Large intestine (tissue), 3 donors: ENCODE measurements at regions not wholly inside any gene's neighbourhood (a gene's known extent, or its start where the extent isn't known, plus 50 kb on each side); places are given as distances from the start of the nearest gene placed in this dataset.

ENCODE experiments used
- DNase-seq, 2 donors: peaks; one replicate each; pipeline versions ENCODE4 v3.0.0 to v3.0.0-alpha.2; 2013
- H3K27ac ChIP-seq: one replicate; pipeline ENCODE4 v1.5.1; 2013; ENCODE audit warnings: low read length
- H3K27me3 ChIP-seq: 2 replicates; pipeline ENCODE4 v1.6.1; 2013; ENCODE audit warnings: low read length; ENCODE audit not compliant: control insufficient read depth, insufficient read depth
- H3K36me3 ChIP-seq: 2 replicates; pipeline ENCODE4 v1.6.1; 2013; ENCODE audit warnings: low read length; ENCODE audit not compliant: control insufficient read depth, insufficient read depth
- H3K4me1 ChIP-seq: one replicate; pipeline ENCODE4 v1.6.1; 2013; ENCODE audit warnings: low read length; ENCODE audit not compliant: control insufficient read depth, insufficient read depth
- H3K4me3 ChIP-seq: one replicate; pipeline ENCODE4 v1.5.1; 2013; ENCODE audit warnings: low read length
- H3K9me3 ChIP-seq: one replicate; pipeline ENCODE4 v1.6.1; 2013; ENCODE audit warnings: mild to moderate bottlenecking, low read depth, low read length, moderate library complexity; ENCODE audit not compliant: control insufficient read depth
- WGBS: methylation state at CpG from one replicate; pipeline ENCODE4 v1.1.5; 2013; ENCODE audit warnings: low lambda C conversion rate; ENCODE audit not compliant: insufficient coverage; 5-methylcytosine and 5-hydroxymethylcytosine counted together

- Histone ChIP-seq H3K9me3 (peaks cover 2% of the 10 kb centered on the region), H3K4me3 (no peak overlapping the region), H3K27ac (no peak overlapping the region), H3K27me3 (no peaks in the 10 kb centered on the region), H3K4me1 (no peaks in the 10 kb centered on the region), H3K36me3 (no peaks in the 10 kb centered on the region)
- no peak for DNase-seq
- WGBS, result no CpG with 5 or more reads among the region's 12 CpGs
Measured at GRCh38 chr5:2105141-2105540, 222.4 kb upstream of the IRX4 start.

GRCh38 chr5:2103940-2104339 lies 221.2 kb upstream of the IRX4 start:
- no peaks in the 10 kb centered on the region for H3K4me1 ChIP-seq
- no CpG with 5 or more reads among the region's 6 CpGs for WGBS
- H3K27me3 ChIP-seq, result no peaks in the 10 kb centered on the region
- H3K9me3 ChIP-seq, result peaks cover 2% of the 10 kb centered on the region
- no peak overlapping the region for H3K4me3 ChIP-seq
- no peak overlapping the region for H3K27ac ChIP-seq
- DNase-seq, result no peak
- no peaks in the 10 kb centered on the region for H3K36me3 ChIP-seq

GRCh38 chr5:2102819-2103776 lies 220.4 kb upstream of the IRX4 start:
- H3K27ac ChIP-seq, result no peak overlapping the region
- no peak overlapping the region for H3K4me3 ChIP-seq
- no CpG with 5 or more reads among the region's 36 CpGs for WGBS
- no peaks in the 10 kb centered on the region for H3K4me1 ChIP-seq
- DNase-seq, result no peak
- H3K27me3 ChIP-seq, result no peaks in the 10 kb centered on the region
- H3K9me3 ChIP-seq, result peaks cover 2% of the 10 kb centered on the region
- no peaks in the 10 kb centered on the region for H3K36me3 ChIP-seq

GRCh38 chr5:2101685-2102084 lies 219.0 kb upstream of the IRX4 start:
- peaks cover 2% of the 10 kb centered on the region for H3K9me3 ChIP-seq
- H3K36me3 ChIP-seq, result no peaks in the 10 kb centered on the region
- no peak for DNase-seq
- no CpG with 5 or more reads among the region's 6 CpGs for WGBS
- no peaks in the 10 kb centered on the region for H3K4me1 ChIP-seq
- no peaks in the 10 kb centered on the region for H3K27me3 ChIP-seq
- no peak overlapping the region for H3K4me3 ChIP-seq
- H3K27ac ChIP-seq, result no peak overlapping the region

GRCh38 chr5:2096887-2097505 lies 214.3 kb upstream of the IRX4 start:
- no peak for DNase-seq
- Histone ChIP-seq H3K4me3 (no peak overlapping the region), H3K27me3 (no peaks in the 10 kb centered on the region), H3K9me3 (peaks cover 4% of the 10 kb centered on the region), H3K4me1 (no peaks in the 10 kb centered on the region), H3K36me3 (no peaks in the 10 kb centered on the region), H3K27ac (no peak overlapping the region)
- WGBS, result 53% methylated on average over 4 of the region's 22 CpGs

GRCh38 chr5:2095011-2095410 lies 212.3 kb upstream of the IRX4 start:
- no peaks in the 10 kb centered on the region for H3K36me3 ChIP-seq

GRCh38 chr5:2094616-2094995 lies 211.9 kb upstream of the IRX4 start:
- no CpG with 5 or more reads among the region's 15 CpGs for WGBS
- H3K4me3 ChIP-seq, result no peak overlapping the region
- no peak for DNase-seq
- peaks cover 4% of the 10 kb centered on the region for H3K9me3 ChIP-seq
- H3K4me1 ChIP-seq, result no peaks in the 10 kb centered on the region
- no peaks in the 10 kb centered on the region for H3K27me3 ChIP-seq
- H3K27ac ChIP-seq, result no peak overlapping the region
- no peaks in the 10 kb centered on the region for H3K36me3 ChIP-seq

More at GRCh38 chr5:2095011-2095410, 212.3 kb upstream of the IRX4 start:
- 98% methylated on average over 7 of the region's 12 CpGs for WGBS
- no peak for DNase-seq
- H3K9me3 ChIP-seq, result peaks cover 4% of the 10 kb centered on the region
- H3K4me3 ChIP-seq, result no peak overlapping the region
- H3K27ac ChIP-seq, result no peak overlapping the region
- no peaks in the 10 kb centered on the region for H3K27me3 ChIP-seq
- H3K4me1 ChIP-seq, result no peaks in the 10 kb centered on the region

- no peak for DNase-seq
- no peak overlapping the region for H3K27ac ChIP-seq
- no peak overlapping the region for H3K4me3 ChIP-seq
- peaks cover 4% of the 10 kb centered on the region for H3K9me3 ChIP-seq
- no peaks in the 10 kb centered on the region for H3K27me3 ChIP-seq
- H3K36me3 ChIP-seq, result no peaks in the 10 kb centered on the region
- no peaks in the 10 kb centered on the region for H3K4me1 ChIP-seq
- no CpG with 5 or more reads among the region's 24 CpGs for WGBS
Measured at GRCh38 chr5:2093859-2094615, 211.3 kb upstream of the IRX4 start.

- no CpG with 5 or more reads among the region's 4 CpGs for WGBS
- H3K4me1 ChIP-seq, result no peaks in the 10 kb centered on the region
- H3K4me3 ChIP-seq, result no peak overlapping the region
- no peaks in the 10 kb centered on the region for H3K27me3 ChIP-seq
- H3K9me3 ChIP-seq, result peaks cover 4% of the 10 kb centered on the region
- DNase-seq, result no peak
- H3K27ac ChIP-seq, result no peak overlapping the region
- no peaks in the 10 kb centered on the region for H3K36me3 ChIP-seq
Measured at GRCh38 chr5:2091921-2092320, 209.2 kb upstream of the IRX4 start.

- no peaks in the 10 kb centered on the region for H3K9me3 ChIP-seq
- H3K4me1 ChIP-seq, result no peaks in the 10 kb centered on the region
- DNase-seq, result no peak
- no peak overlapping the region for H3K4me3 ChIP-seq
- H3K27ac ChIP-seq, result no peak overlapping the region
- no CpG with 5 or more reads among the region's 2 CpGs for WGBS
- H3K27me3 ChIP-seq, result no peaks in the 10 kb centered on the region
- H3K36me3 ChIP-seq, result no peaks in the 10 kb centered on the region
Measured at GRCh38 chr5:2087980-2088379, 205.3 kb upstream of the IRX4 start.
